ENCODE measurements at regions not wholly inside any gene's neighbourhood (a gene's known extent, or its start where the extent isn't known, plus 50 kb on each side); places are given as distances from the start of the nearest gene placed in this dataset.

- no peaks in the 10 kb centered on the region for H3K4me1 ChIP-seq
- WGBS, 2 donors = 85 to 86% methylated on average over 1 of the region's 1 CpG
- no peak for DNase-seq (ENCODE audit: low spot score in 2 of 2)
- H3K36me3 ChIP-seq = no peaks in the 10 kb centered on the region
- no peaks in the 10 kb centered on the region for H3K27me3 ChIP-seq
- H3K4me3 ChIP-seq = no peak overlapping the region
- H3K27ac ChIP-seq = no peak overlapping the region
- TF ChIP-seq CTCF (IDR thresholded peaks at IDR 0.05) (no peak), POLR2A (IDR thresholded peaks at IDR 0.05) (no peak), EP300 (IDR thresholded peaks at IDR 0.05) (no peak)
- H3K9me3 ChIP-seq = peaks cover 0 to 3% (median 0%) of the 10 kb centered on the region in 4 donors
Measured at GRCh38 chr4:54898056-54898562, 227.3 kb downstream of the KDR start.

- DNase-seq (ENCODE audit: low spot score in 2 of 2) = no peak
- Histone ChIP-seq H3K27ac (no peak overlapping the region), H3K36me3 (no peaks in the 10 kb centered on the region), H3K4me3 (no peak overlapping the region), H3K4me1 (no peaks in the 10 kb centered on the region), H3K27me3 (no peaks in the 10 kb centered on the region), H3K9me3 (peaks cover 0 to 3% (median 0%) of the 10 kb centered on the region in 4 donors)
- WGBS, 2 donors = 85 to 94% methylated on average over 1 of the region's 1 CpG
- TF ChIP-seq EP300 (IDR thresholded peaks at IDR 0.05) (no peak), POLR2A (IDR thresholded peaks at IDR 0.05) (no peak), CTCF (IDR thresholded peaks at IDR 0.05) (no peak)
Measured at GRCh38 chr4:54897590-54897989, 227.8 kb downstream of the KDR start.

- no peak for DNase-seq (ENCODE audit: low spot score in 2 of 2)
- 48 to 50% methylated on average over 2 of the region's 2 CpGs for WGBS, 2 donors
- Histone ChIP-seq H3K4me1 (no peaks in the 10 kb centered on the region), H3K9me3 (no peaks in the 10 kb centered on the region), H3K36me3 (no peaks in the 10 kb centered on the region), H3K4me3 (no peak overlapping the region), H3K27me3 (no peaks in the 10 kb centered on the region), H3K27ac (no peak overlapping the region)
- TF ChIP-seq CTCF (IDR thresholded peaks at IDR 0.05) (no peak), EP300 (IDR thresholded peaks at IDR 0.05) (no peak), POLR2A (IDR thresholded peaks at IDR 0.05) (no peak)
Measured at GRCh38 chr4:54882616-54883015, 224.9 kb downstream of the KIT start.

- Histone ChIP-seq H3K27ac (no peak overlapping the region), H3K9me3 (no peaks in the 10 kb centered on the region), H3K36me3 (no peaks in the 10 kb centered on the region), H3K4me3 (no peak overlapping the region), H3K4me1 (no peaks in the 10 kb centered on the region), H3K27me3 (no peaks in the 10 kb centered on the region)
- TF ChIP-seq CTCF (IDR thresholded peaks at IDR 0.05) (no peak), EP300 (IDR thresholded peaks at IDR 0.05) (no peak), POLR2A (IDR thresholded peaks at IDR 0.05) (no peak)
- DNase-seq (ENCODE audit: low spot score in 2 of 2) = no peak
Measured at GRCh38 chr4:54879576-54879975, 221.8 kb downstream of the KIT start.

- no peaks in the 10 kb centered on the region for H3K36me3 ChIP-seq
- H3K27ac ChIP-seq = no peak overlapping the region
- H3K4me3 ChIP-seq = no peak overlapping the region
- no peaks in the 10 kb centered on the region for H3K27me3 ChIP-seq
- 90 to 93% methylated on average over 2 of the region's 2 CpGs for WGBS, 2 donors
- H3K4me1 ChIP-seq = no peaks in the 10 kb centered on the region
- H3K9me3 ChIP-seq = no peaks in the 10 kb centered on the region
- DNase-seq (ENCODE audit: low spot score in 2 of 2) = no peak
- no peak for TF ChIP-seq EP300 (IDR thresholded peaks at IDR 0.05)
- TF ChIP-seq POLR2A (IDR thresholded peaks at IDR 0.05) = no peak
- no peak for TF ChIP-seq CTCF (IDR thresholded peaks at IDR 0.05)
Measured at GRCh38 chr4:54877006-54877405, 219.2 kb downstream of the KIT start.

All from tibial nerve (tissue), 4 donors.